CD4-positive, alpha-beta T cell (primary cell): ENCODE measurements at regions not wholly inside any gene's neighbourhood (a gene's known extent, or its start where the extent isn't known, plus 50 kb on each side); places are given as distances from the start of the nearest gene placed in this dataset.

ENCODE experiments used
- ATAC-seq: fragments of 200-7000 bp; cut with Tn5 transposase; one replicate; pipeline ENCODE4 v1.10.0; 2022; ENCODE audit warnings: mild to moderate bottlenecking; ENCODE audit not compliant: poor library complexity
- CTCF ChIA-PET: fragments of 350-600 bp; sonication (Branson Sonifier 250); formaldehyde crosslinking; loops from one replicate; lab custom pipeline; 2021; ENCODE audit warnings: antibody characterized with exemption, inconsistent platforms; lab: Charles Lee
- POLR2A ChIA-PET: fragments of 350-600 bp; sonication (Branson Sonifier 250); formaldehyde crosslinking; loops from one replicate; lab custom pipeline; 2021; ENCODE audit warnings: antibody characterized with exemption, inconsistent platforms; lab: Charles Lee
- DNase-seq, 14 experiments: peaks; one replicate each; pipeline ENCODE4 v3.0.0-alpha.2; 2013 to 2020; ENCODE audit warnings: mixed read lengths in 2 of 14
- H3K27ac ChIP-seq, 2 donors: one replicate each; pipeline versions ENCODE4 v1.5.1 to v1.7.0; 2013; ENCODE audit warnings: low read length in 2 of 2, low read depth in 1 of 2, mild to moderate bottlenecking in 1 of 2
- H3K27me3 ChIP-seq, 2 experiments: 1 replicate in 1 of 2; 2 replicates in 1 of 2; pipeline versions ENCODE4 v1.6.1 to v1.7.0; 2013; ENCODE audit warnings: low read length in 2 of 2, control low read depth in 1 of 2, mild to moderate bottlenecking in 1 of 2, moderate library complexity in 1 of 2; ENCODE audit not compliant: insufficient read depth in 2 of 2, control insufficient read depth in 1 of 2
- H3K36me3 ChIP-seq: one replicate; pipeline ENCODE4 v1.6.1; 2013; ENCODE audit warnings: low read length, control low read depth; ENCODE audit not compliant: insufficient read depth
- H3K4me1 ChIP-seq: one replicate; pipeline ENCODE4 v1.6.1; 2013; ENCODE audit warnings: low read length, control low read depth; ENCODE audit not compliant: insufficient read depth
- H3K4me3 ChIP-seq: one replicate; pipeline ENCODE4 v1.5.1; 2013; ENCODE audit warnings: mild to moderate bottlenecking, low read length, moderate library complexity
- H3K9me3 ChIP-seq, 2 experiments: 1 replicate in 1 of 2; 2 replicates in 1 of 2; pipeline versions ENCODE4 v1.6.1 to v1.7.0; 2013; ENCODE audit warnings: low read length in 2 of 2, mild to moderate bottlenecking in 2 of 2, control low read depth in 1 of 2, moderate library complexity in 1 of 2; ENCODE audit not compliant: control insufficient read depth in 1 of 2, insufficient read depth in 1 of 2
- H3K27ac Mint-ChIP-seq: one replicate; pipeline ENCODE4 v1.8.0; 2020; ENCODE audit warnings: mixed read lengths
- H3K27me3 Mint-ChIP-seq: one replicate; pipeline ENCODE4 v1.8.0; 2021; ENCODE audit warnings: mixed read lengths
- H3K36me3 Mint-ChIP-seq: one replicate; pipeline ENCODE4 v1.8.0; 2021; ENCODE audit warnings: low read depth, mixed read lengths
- H3K4me1 Mint-ChIP-seq: one replicate; pipeline ENCODE4 v1.8.0; 2021; ENCODE audit warnings: low read depth, mixed read lengths
- H3K4me3 Mint-ChIP-seq: one replicate; pipeline ENCODE4 v1.8.0; 2020; ENCODE audit warnings: mild to moderate bottlenecking, mixed read lengths
- H3K9me3 Mint-ChIP-seq: one replicate; pipeline ENCODE4 v1.8.0; 2020; ENCODE audit warnings: mixed read lengths
- intact Hi-C, 2 experiments: fragments of 100-400 bp; cut with DNase I in 1 of 2; cut with micrococcal nuclease in 1 of 2; formaldehyde crosslinking; loops; one replicate each; pipeline versions ENCODE4 v1.15.1 to v1.9.0; 2023 to 2025; cut with DNase I, micrococcal nuclease
- TF ChIP-seq, protein P1 (sequence below): fragments of 200-600 bp; IDR thresholded peaks from one replicate; pipeline ENCODE4 v1.8.0; 2022; ENCODE audit warnings: antibody characterized with exemption, mild to moderate bottlenecking

DNA sequence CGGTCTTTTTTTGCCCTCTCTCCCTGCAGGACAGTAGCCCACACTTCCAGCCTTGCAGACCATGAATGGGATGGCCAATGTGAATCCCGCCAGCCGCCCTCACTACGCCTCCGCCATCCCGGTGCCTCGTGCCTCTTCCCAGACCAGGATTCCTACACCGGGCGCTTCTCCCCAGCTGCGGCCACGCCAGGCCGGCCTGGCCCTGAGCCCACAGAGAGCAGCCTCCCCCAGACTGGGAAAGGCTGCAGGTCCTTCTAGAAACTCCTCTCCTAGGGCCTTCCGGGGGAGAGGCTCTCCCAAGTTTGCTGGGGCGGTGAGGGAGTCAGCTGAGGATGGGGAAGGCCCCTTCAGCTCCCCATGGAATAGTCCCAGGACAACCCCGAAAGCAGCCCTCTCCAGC, 83.9 kb downstream of the NAV1 start:
- H3K36me3 ChIP-seq, result no peaks in the 10 kb centered on the region
- H3K27ac ChIP-seq, result no peak overlapping the region
- no peaks in the 10 kb centered on the region for H3K4me1 ChIP-seq
- H3K9me3 Mint-ChIP-seq, result no peaks in the 10 kb centered on the region
- no peak for DNase-seq
- H3K27me3 Mint-ChIP-seq, result no peaks in the 10 kb centered on the region
- TF ChIP-seq, protein P1, sequence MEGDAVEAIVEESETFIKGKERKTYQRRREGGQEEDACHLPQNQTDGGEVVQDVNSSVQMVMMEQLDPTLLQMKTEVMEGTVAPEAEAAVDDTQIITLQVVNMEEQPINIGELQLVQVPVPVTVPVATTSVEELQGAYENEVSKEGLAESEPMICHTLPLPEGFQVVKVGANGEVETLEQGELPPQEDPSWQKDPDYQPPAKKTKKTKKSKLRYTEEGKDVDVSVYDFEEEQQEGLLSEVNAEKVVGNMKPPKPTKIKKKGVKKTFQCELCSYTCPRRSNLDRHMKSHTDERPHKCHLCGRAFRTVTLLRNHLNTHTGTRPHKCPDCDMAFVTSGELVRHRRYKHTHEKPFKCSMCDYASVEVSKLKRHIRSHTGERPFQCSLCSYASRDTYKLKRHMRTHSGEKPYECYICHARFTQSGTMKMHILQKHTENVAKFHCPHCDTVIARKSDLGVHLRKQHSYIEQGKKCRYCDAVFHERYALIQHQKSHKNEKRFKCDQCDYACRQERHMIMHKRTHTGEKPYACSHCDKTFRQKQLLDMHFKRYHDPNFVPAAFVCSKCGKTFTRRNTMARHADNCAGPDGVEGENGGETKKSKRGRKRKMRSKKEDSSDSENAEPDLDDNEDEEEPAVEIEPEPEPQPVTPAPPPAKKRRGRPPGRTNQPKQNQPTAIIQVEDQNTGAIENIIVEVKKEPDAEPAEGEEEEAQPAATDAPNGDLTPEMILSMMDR, result no peak
- no peak overlapping the region for H3K4me3 Mint-ChIP-seq
- ChIA-PET CTCF (no interaction called here), POLR2A (no interaction called here)
- no peak overlapping the region for H3K4me3 ChIP-seq
- no peaks in the 10 kb centered on the region for H3K9me3 ChIP-seq
- H3K36me3 Mint-ChIP-seq, result no peaks in the 10 kb centered on the region
- no peak for ATAC-seq
- no peak overlapping the region for H3K27ac Mint-ChIP-seq
- intact Hi-C loops, result no loop called here
- H3K4me1 Mint-ChIP-seq, result no peaks in the 10 kb centered on the region
- H3K27me3 ChIP-seq, result no peaks in the 10 kb centered on the region

DNA sequence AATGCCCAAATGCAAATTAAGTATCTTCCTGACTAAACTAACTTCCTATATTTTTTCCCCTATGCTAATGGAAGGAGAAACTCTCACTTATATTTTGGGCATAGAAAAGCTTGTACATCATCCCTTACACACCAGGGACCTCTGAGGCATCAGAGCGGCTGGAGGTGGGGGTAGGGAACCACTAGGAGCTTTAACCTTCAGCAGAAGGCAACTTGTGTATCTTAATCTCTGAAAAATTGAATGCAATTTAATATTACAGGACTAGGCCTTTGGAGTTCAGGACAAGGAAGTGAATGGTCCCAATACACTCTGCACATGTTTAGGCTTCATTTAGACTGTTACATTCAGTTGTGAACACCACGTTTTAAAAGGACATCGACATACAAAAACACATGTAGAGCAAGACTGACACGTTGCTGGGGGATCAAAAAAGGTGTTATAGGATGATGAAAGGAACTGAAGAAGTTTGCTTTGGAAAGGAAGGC, 85.9 kb downstream of the NAV1 start:
- no peak overlapping the region for H3K27ac Mint-ChIP-seq

DNA sequence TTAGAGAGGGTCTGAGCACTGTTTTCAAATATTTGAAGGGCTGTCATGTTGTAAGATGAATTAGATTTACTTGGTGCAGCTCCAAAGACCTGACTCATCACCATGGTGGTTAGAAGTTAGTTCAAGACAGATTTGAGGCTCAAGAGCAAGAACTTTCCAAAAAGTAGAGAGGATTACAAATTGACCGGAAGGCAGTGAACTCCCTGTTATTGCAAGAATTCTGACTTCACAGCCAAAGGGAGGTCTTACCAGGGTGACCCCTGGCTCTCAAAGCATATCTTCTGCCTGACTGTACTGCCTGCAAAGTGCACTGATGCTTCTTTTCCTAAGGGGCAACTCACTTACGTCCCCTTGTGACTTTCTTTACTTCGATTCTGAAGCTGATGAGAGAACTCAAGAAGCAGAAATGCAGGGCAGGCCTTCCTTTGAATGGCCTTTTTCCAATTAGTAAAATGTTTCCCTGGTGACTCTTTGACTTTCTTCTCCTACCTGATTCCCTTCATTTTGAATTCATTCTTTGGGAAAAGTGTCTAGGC, 86.4 kb downstream of the NAV1 start:
- ChIA-PET POLR2A (no interaction called here), CTCF (no interaction called here)
- Mint-ChIP-seq H3K36me3 (no peaks in the 10 kb centered on the region), H3K27me3 (no peaks in the 10 kb centered on the region), H3K4me3 (no peak overlapping the region), H3K4me1 (no peaks in the 10 kb centered on the region), H3K27ac (no peak overlapping the region), H3K9me3 (no peaks in the 10 kb centered on the region)
- Histone ChIP-seq H3K4me3 (no peak overlapping the region), H3K9me3 (no peaks in the 10 kb centered on the region), H3K4me1 (no peaks in the 10 kb centered on the region), H3K36me3 (no peaks in the 10 kb centered on the region), H3K27ac (no peak overlapping the region), H3K27me3 (no peaks in the 10 kb centered on the region)
- ATAC-seq (no peak), DNase-seq (no peak)
- TF ChIP-seq, protein P1, result no peak
- intact Hi-C loops, result no loop called here

More for the DNA sequence above, 85.9 kb downstream of the NAV1 start:
- H3K36me3 ChIP-seq, result no peaks in the 10 kb centered on the region
- Mint-ChIP-seq H3K36me3 (no peaks in the 10 kb centered on the region), H3K4me3 (no peak overlapping the region), H3K27me3 (no peaks in the 10 kb centered on the region), H3K9me3 (no peaks in the 10 kb centered on the region), H3K4me1 (no peaks in the 10 kb centered on the region)
- no peaks in the 10 kb centered on the region for H3K4me1 ChIP-seq
- H3K27ac ChIP-seq, result no peak overlapping the region
- H3K27me3 ChIP-seq, result no peaks in the 10 kb centered on the region
- TF ChIP-seq, protein P1, result no peak
- ChIA-PET CTCF (no interaction called here), POLR2A (no interaction called here)
- ATAC-seq (no peak), DNase-seq (no peak)
- intact Hi-C loops, result no loop called here
- no peak overlapping the region for H3K4me3 ChIP-seq
- no peaks in the 10 kb centered on the region for H3K9me3 ChIP-seq
